K562 (cell line): ENCODE measurements at regions not wholly inside any gene's neighbourhood (a gene's known extent, or its start where the extent isn't known, plus 50 kb on each side); places are given as distances from the start of the nearest gene placed in this dataset.

ENCODE experiments used
- ATAC-seq: fragments of 200-7000 bp; cut with Tn5 transposase; 3 replicates; pipeline ENCODE4 v1.9.1; 2020; ENCODE audit warnings: moderate library complexity
- BruUV-seq: library from RNA; stranded (reverse); fragments of 400-500 nt; replicated peaks from 2 replicates; lab custom pipeline; 2021; lab: Mats Ljungman, UMichigan
- CTCF ChIA-PET: fragments of 300-600 bp; formaldehyde crosslinking; extraction: SDS; loops from one replicate; lab custom pipeline; 2021; ENCODE audit warnings: low intra/inter-chr PET ratio; lab: Yijun Ruan, JAX
- POLR2A ChIA-PET: fragments of 300-600, 350-650 bp; sonication (Branson Sonifier 250); formaldehyde crosslinking; extraction: SDS; loops from one replicate; lab custom pipeline; 2021; ENCODE audit warnings: antibody characterized with exemption, inconsistent platforms; lab: Yijun Ruan, JAX
- DNase-seq, 4 experiments: peaks; one replicate each; pipeline versions ENCODE4 v3.0.0 to v3.0.0-alpha.2; 2011 to 2018; ENCODE audit warnings: low spot score in 3 of 4, mixed read lengths in 3 of 4; ENCODE audit errors: extremely low read depth in 1 of 4
- FAIRE-seq: peaks from 2 replicates; lab custom pipeline; 2011; peaks lifted over from hg19 to GRCh38; lab: Jason Lieb, UNC
- H2AFZ ChIP-seq: 2 replicates; pipeline ENCODE4 v1.6.0; 2011; ENCODE audit warnings: low read depth, low read length, control low read depth, inconsistent platforms
- H3K27ac ChIP-seq: fragments of 200-600 bp; 3 replicates; pipeline ENCODE4 v1.8.0; 2011; ENCODE audit warnings: low read depth, mild to moderate bottlenecking, control low read depth, inconsistent platforms, low read length, moderate library complexity, mixed read lengths; ENCODE audit errors: extremely low read depth
- H3K27me3 ChIP-seq, 2 experiments: fragments of 300-600 bp in 1 of 2; 2 replicates in 1 of 2; 3 replicates in 1 of 2; pipeline versions ENCODE4 v1.6.0 to v1.8.0; 2011; ENCODE audit warnings: inconsistent platforms in 2 of 2, low read length in 2 of 2, mild to moderate bottlenecking in 1 of 2, mixed read lengths in 1 of 2, moderate library complexity in 1 of 2; ENCODE audit not compliant: control insufficient read depth in 2 of 2, insufficient read depth in 2 of 2
- H3K36me3 ChIP-seq: fragments of 300-600 bp; 3 replicates; pipeline ENCODE4 v1.8.0; 2011; ENCODE audit warnings: mild to moderate bottlenecking, low read length, inconsistent platforms; ENCODE audit not compliant: control insufficient read depth, insufficient read depth
- H3K4me1 ChIP-seq, 2 experiments: fragments of 200-600 bp in 1 of 2; replicated peaks in 1 of 2; 2 replicates in 1 of 2; 3 replicates in 1 of 2; pipeline versions ENCODE4 v1.5.1 to v1.8.0; 2011; ENCODE audit warnings: inconsistent platforms in 2 of 2, low read length in 2 of 2, mild to moderate bottlenecking in 1 of 2, mixed read lengths in 1 of 2, moderate library complexity in 1 of 2; ENCODE audit not compliant: control insufficient read depth in 2 of 2, insufficient read depth in 2 of 2
- H3K4me2 ChIP-seq: 2 replicates; pipeline ENCODE4 v1.6.1; 2011; ENCODE audit warnings: low read length, control low read depth, inconsistent platforms, mixed read lengths; ENCODE audit not compliant: insufficient read depth
- H3K4me3 ChIP-seq: fragments of 200-600 bp; sonication (generic), shearing (Covaris generic); 2 replicates; pipeline ENCODE4 v1.5.1; 2016; ENCODE audit warnings: control low read depth, inconsistent platforms
- H3K79me2 ChIP-seq: fragments of 200-600 bp; 3 replicates; pipeline ENCODE4 v1.8.0; 2011; ENCODE audit warnings: low read length, inconsistent platforms; ENCODE audit not compliant: control insufficient read depth, insufficient read depth
- H3K9ac ChIP-seq, 2 experiments: 2 replicates each; pipeline versions ENCODE4 v1.6.0 to v1.6.1; 2011; ENCODE audit warnings: low read depth in 2 of 2, low read length in 2 of 2, control low read depth in 1 of 2, inconsistent platforms in 1 of 2, mild to moderate bottlenecking in 1 of 2, mixed read lengths in 1 of 2; ENCODE audit not compliant: insufficient read depth in 1 of 2
- H3K9me1 ChIP-seq: one replicate; pipeline ENCODE4 v1.6.0; 2011; ENCODE audit warnings: inconsistent platforms, mild to moderate bottlenecking, low read length, moderate library complexity; ENCODE audit not compliant: control insufficient read depth, insufficient read depth
- H3K9me3 ChIP-seq: replicated peaks from 2 replicates; pipeline ENCODE4 v1.5.1; 2011; ENCODE audit warnings: low read depth, low read length, inconsistent platforms; ENCODE audit not compliant: control insufficient read depth, insufficient read depth
- H4K20me1 ChIP-seq: replicated peaks from 2 replicates; pipeline ENCODE4 v1.6.1; 2011; ENCODE audit warnings: low read length, inconsistent platforms, mixed read lengths; ENCODE audit not compliant: control insufficient read depth, insufficient read depth
- GTF2A2 ChIP-seq: IDR thresholded peaks from 2 replicates; pipeline ENCODE4 v1.6.1; 2016; ENCODE audit warnings: mild to moderate bottlenecking, missing genetic modification characterization, missing compliant biosample characterization
- KLF10 ChIP-seq: fragments of 250-450 bp; sonication (Bioruptor Pico); IDR thresholded peaks from 2 replicates; pipeline ENCODE4 v1.6.1; 2021; ENCODE audit warnings: matching md5 sums
- MAFF ChIP-seq: IDR thresholded peaks from 2 replicates; pipeline ENCODE4 v1.6.1; 2012; ENCODE audit warnings: low read length, improper control_type of control experiment
- NR1H2 ChIP-seq: sonication (generic); formaldehyde crosslinking; IDR thresholded peaks from 2 replicates; pipeline ENCODE4 v1.4.0; 2020; ENCODE audit warnings: mild to moderate bottlenecking, missing genetic modification reagents
- PRPF4 ChIP-seq: fragments of 200-400 bp; formaldehyde crosslinking; IDR thresholded peaks from one replicate; pipeline ENCODE4 v1.6.1; 2017; ENCODE audit warnings: low read length, low read depth, mild to moderate bottlenecking; ENCODE audit not compliant: insufficient read depth, poor library complexity, severe bottlenecking
- ZKSCAN1 ChIP-seq: fragments of 150-350 bp; IDR thresholded peaks from 2 replicates; pipeline ENCODE4 v1.6.1; 2016; ENCODE audit warnings: low read depth, low read length
- in situ Hi-C: fragments of 300-500 bp; cut with MboI; formaldehyde crosslinking; loops from 4 replicates; pipeline ENCODE4 v1.15.0; 2018; ENCODE audit warnings: inconsistent platforms, mixed read lengths
- intact Hi-C: fragments of 100-400 bp; cut with micrococcal nuclease; formaldehyde crosslinking; loops from 2 replicates; pipeline ENCODE4 v1.14.2; 2022
- TF ChIP-seq, protein P1 (sequence below): IDR thresholded peaks from 2 replicates; pipeline ENCODE4 v1.6.1; 2014; ENCODE audit warnings: antibody characterized with exemption

DNA sequence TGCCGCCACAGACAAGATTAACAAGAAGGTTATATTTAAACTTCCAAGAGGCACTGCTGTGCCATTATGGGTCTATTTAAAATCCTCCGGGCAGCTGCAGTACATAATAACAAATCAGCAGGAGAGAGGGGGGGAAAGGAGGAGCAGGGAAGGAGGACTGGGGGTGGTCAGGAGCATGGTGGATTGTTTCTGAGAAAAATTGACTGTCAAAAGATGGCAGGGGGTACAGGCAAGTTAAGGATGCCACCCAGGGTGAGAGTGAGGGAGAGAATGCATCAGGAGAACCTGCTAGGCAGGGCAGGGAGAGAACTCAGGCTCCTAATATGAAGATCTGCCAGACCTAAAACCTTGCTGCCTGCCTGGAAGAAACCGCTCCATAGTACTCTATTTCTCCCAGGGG, 181.8 kb downstream of the GRIN2B start (continued):
- TF ChIP-seq, protein P1, sequence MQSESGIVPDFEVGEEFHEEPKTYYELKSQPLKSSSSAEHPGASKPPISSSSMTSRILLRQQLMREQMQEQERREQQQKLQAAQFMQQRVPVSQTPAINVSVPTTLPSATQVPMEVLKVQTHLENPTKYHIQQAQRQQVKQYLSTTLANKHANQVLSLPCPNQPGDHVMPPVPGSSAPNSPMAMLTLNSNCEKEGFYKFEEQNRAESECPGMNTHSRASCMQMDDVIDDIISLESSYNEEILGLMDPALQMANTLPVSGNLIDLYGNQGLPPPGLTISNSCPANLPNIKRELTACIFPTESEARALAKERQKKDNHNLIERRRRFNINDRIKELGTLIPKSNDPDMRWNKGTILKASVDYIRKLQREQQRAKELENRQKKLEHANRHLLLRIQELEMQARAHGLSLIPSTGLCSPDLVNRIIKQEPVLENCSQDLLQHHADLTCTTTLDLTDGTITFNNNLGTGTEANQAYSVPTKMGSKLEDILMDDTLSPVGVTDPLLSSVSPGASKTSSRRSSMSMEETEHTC = no peak
- TF ChIP-seq KLF10 (CRISPR knock-in tag) = no peak
- TF ChIP-seq PRPF4 = no peak
- TF ChIP-seq MAFF = no peak

DNA sequence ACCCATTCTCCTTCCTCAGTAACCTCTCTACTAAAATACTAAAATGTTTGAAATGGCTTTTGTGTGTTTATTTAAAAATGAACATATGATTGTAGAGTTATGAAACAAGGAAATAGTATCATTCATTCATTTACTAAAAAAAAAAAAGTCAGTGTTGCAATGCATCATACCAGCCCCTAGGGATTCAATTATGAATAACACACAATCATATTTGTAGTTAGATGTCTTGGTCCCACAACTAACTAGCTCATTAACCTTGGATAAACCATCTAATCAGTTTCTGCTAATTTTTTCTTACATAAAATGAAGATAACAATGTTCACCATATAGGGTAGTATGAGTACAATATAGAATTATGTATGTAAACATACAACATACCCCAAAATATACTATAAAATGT, 183.2 kb downstream of the GRIN2B start:
- in situ Hi-C loops = no loop called here
- no peak overlapping the region for H3K27ac ChIP-seq
- no peaks in the 10 kb centered on the region for H3K79me2 ChIP-seq
- no peak overlapping the region for H3K4me2 ChIP-seq
- ChIA-PET POLR2A (no interaction called here), CTCF (no interaction called here)
- H3K4me1 ChIP-seq = no peaks in the 10 kb centered on the region
- no peak overlapping the region for H2AFZ ChIP-seq
- ATAC-seq (no peak), DNase-seq (peak in 1 of 4 experiments; percentile 4), FAIRE-seq (no peak)
- no peaks in the 10 kb centered on the region for H4K20me1 ChIP-seq
- intact Hi-C loops = no loop called here
- no TSS peak for BruUV-seq
- TF ChIP-seq GTF2A2 (tag) = no peak
- no peak for TF ChIP-seq ZKSCAN1
- no peak for TF ChIP-seq NR1H2
- no peak overlapping the region for H3K4me3 ChIP-seq
- H3K9me1 ChIP-seq = no peaks in the 10 kb centered on the region
- no peak overlapping the region for H3K9ac ChIP-seq
- H3K9me3 ChIP-seq = no peaks in the 10 kb centered on the region
- H3K27me3 ChIP-seq = no peaks in the 10 kb centered on the region
- no peaks in the 10 kb centered on the region for H3K36me3 ChIP-seq
